Tibial nerve (tissue), 4 donors: ENCODE measurements at regions not wholly inside any gene's neighbourhood (a gene's known extent, or its start where the extent isn't known, plus 50 kb on each side); places are given as distances from the start of the nearest gene placed in this dataset.

Experiments
- DNase-seq, 2 donors: peaks; one replicate each; pipeline ENCODE4 v3.0.0-alpha.2; 2019; ENCODE audit warnings: low spot score in 2 of 2
- H3K27ac ChIP-seq, 4 donors: fragments of 200-600 bp; sonication (generic) in 3 of 4; one replicate each; pipeline ENCODE4 v1.5.1; 2017 to 2019; ENCODE audit warnings: mild to moderate bottlenecking in 1 of 4
- H3K27me3 ChIP-seq, 2 donors: fragments of 200-600 bp; sonication (generic) in 1 of 2; one replicate each; pipeline versions ENCODE4 v1.5.1 to v1.6.0; 2017 to 2019
- H3K36me3 ChIP-seq, 3 donors: fragments of 200-600 bp; sonication (generic); one replicate each; pipeline ENCODE4 v1.5.1; 2018 to 2019
- H3K4me1 ChIP-seq, 4 donors: fragments of 200-600 bp; sonication (generic) in 3 of 4; one replicate each; pipeline ENCODE4 v1.5.1; 2017 to 2019
- H3K4me3 ChIP-seq, 4 donors: fragments of 200-600 bp; sonication (generic) in 3 of 4; one replicate each; pipeline ENCODE4 v1.5.1; 2017 to 2019; ENCODE audit warnings: mild to moderate bottlenecking in 1 of 4, moderate library complexity in 1 of 4
- H3K9me3 ChIP-seq, 4 donors: fragments of 200-600 bp; sonication (generic) in 3 of 4; one replicate each; pipeline ENCODE4 v1.5.1; 2017 to 2019
- EP300 ChIP-seq, 2 donors: sonication (generic); formaldehyde crosslinking; IDR thresholded peaks; one replicate each; pipeline ENCODE4 v1.6.1; 2017; ENCODE audit warnings: antibody characterized with exemption in 2 of 2, mild to moderate bottlenecking in 1 of 2
- POLR2A ChIP-seq, 2 donors: fragments of 450-650 bp; IDR thresholded peaks; one replicate each; pipeline ENCODE4 v1.6.1; 2017; ENCODE audit warnings: antibody characterized with exemption in 2 of 2, mild to moderate bottlenecking in 2 of 2, moderate library complexity in 2 of 2
- WGBS, 2 donors: methylation state at CpG; one replicate each; pipeline ENCODE4 v1.1.5; 2018; 5-methylcytosine and 5-hydroxymethylcytosine counted together
- TF ChIP-seq, protein P1 (sequence below), 5 experiments: fragments of 200-600 bp in 3 of 5; fragments of 450-650 bp in 2 of 5; sonication (generic) in 3 of 5; IDR thresholded peaks; one replicate each; pipeline ENCODE4 v1.5.1; 2016 to 2019; ENCODE audit warnings: antibody characterized with exemption in 5 of 5, mild to moderate bottlenecking in 3 of 5, moderate library complexity in 2 of 5

DNA sequence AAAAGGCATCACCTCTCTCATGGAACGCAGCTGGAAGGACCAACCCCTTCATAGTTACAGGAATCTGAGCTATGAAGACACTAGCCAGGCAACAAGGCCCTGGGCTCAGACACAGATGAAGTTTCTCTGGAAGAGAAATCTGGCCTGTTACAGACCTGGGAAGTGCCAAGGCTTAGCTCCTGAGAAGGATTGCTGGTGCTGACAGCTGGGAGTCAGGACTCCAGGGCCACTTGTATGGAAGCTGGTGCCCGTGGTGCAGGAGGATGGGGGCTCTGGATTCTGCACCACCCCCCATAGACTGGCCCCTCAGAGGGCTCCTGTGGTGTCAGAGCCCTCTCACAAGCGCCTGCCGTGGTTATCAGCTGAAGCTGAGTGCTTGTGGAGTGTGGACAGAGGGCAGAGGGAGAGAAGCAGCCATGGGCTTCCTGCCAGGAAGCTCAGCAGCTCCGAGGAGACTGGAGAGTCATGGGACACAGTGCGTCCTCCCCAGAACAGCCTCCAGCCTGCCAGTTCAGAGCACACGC lies 87.3 kb upstream of the LCLAT1 start:
- Histone ChIP-seq H3K4me1 (peaks cover 0 to 12% (median 0%) of the 10 kb centered on the region in 4 donors), H3K9me3 (no peaks in the 10 kb centered on the region), H3K36me3 (no peaks in the 10 kb centered on the region), H3K27ac (no peak overlapping the region), H3K27me3 (no peaks in the 10 kb centered on the region), H3K4me3 (no peak overlapping the region)
- no peak for DNase-seq
- WGBS, 2 donors, result 42 to 46% methylated on average over 6 of the region's 7 CpGs
- TF ChIP-seq EP300 (IDR thresholded peaks at IDR 0.05) (no peak), POLR2A (IDR thresholded peaks at IDR 0.05) (no peak)
- TF ChIP-seq, protein P1, sequence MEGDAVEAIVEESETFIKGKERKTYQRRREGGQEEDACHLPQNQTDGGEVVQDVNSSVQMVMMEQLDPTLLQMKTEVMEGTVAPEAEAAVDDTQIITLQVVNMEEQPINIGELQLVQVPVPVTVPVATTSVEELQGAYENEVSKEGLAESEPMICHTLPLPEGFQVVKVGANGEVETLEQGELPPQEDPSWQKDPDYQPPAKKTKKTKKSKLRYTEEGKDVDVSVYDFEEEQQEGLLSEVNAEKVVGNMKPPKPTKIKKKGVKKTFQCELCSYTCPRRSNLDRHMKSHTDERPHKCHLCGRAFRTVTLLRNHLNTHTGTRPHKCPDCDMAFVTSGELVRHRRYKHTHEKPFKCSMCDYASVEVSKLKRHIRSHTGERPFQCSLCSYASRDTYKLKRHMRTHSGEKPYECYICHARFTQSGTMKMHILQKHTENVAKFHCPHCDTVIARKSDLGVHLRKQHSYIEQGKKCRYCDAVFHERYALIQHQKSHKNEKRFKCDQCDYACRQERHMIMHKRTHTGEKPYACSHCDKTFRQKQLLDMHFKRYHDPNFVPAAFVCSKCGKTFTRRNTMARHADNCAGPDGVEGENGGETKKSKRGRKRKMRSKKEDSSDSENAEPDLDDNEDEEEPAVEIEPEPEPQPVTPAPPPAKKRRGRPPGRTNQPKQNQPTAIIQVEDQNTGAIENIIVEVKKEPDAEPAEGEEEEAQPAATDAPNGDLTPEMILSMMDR (IDR thresholded peaks at IDR 0.05), result no peak

GRCh38 chr2:30361751-30362394 lies 85.2 kb upstream of the LCLAT1 start:
- H3K4me1 ChIP-seq, result peaks cover 0 to 12% (median 0%) of the 10 kb centered on the region in 4 donors
- H3K36me3 ChIP-seq, result no peaks in the 10 kb centered on the region
- H3K27ac ChIP-seq, result peak overlapping the region in 1 of 4 donors; percentile 57
- no peaks in the 10 kb centered on the region for H3K27me3 ChIP-seq
- H3K4me3 ChIP-seq, result no peak overlapping the region
- no peak for DNase-seq
- 81 to 82% methylated on average over 11 of the region's 11 CpGs for WGBS, 2 donors
- H3K9me3 ChIP-seq, result no peaks in the 10 kb centered on the region
- no peak for TF ChIP-seq EP300 (IDR thresholded peaks at IDR 0.05)
- TF ChIP-seq, protein P1 (IDR thresholded peaks at IDR 0.05), result no peak
- no peak for TF ChIP-seq POLR2A (IDR thresholded peaks at IDR 0.05)

- peak overlapping the region in 1 of 4 donors; percentile 57 for H3K27ac ChIP-seq
- peaks cover 0 to 12% (median 0%) of the 10 kb centered on the region in 4 donors for H3K4me1 ChIP-seq
- no peak for DNase-seq
- no peaks in the 10 kb centered on the region for H3K27me3 ChIP-seq
- no peaks in the 10 kb centered on the region for H3K36me3 ChIP-seq
- TF ChIP-seq EP300 (IDR thresholded peaks at IDR 0.05) (no peak), POLR2A (IDR thresholded peaks at IDR 0.05) (no peak)
- TF ChIP-seq, protein P1 (IDR thresholded peaks at IDR 0.05), result no peak
- no peak overlapping the region for H3K4me3 ChIP-seq
- H3K9me3 ChIP-seq, result no peaks in the 10 kb centered on the region
- WGBS, 2 donors, result 48 to 49% methylated on average over 4 of the region's 4 CpGs
Observed at GRCh38 chr2:30362468-30363081, 84.5 kb upstream of the LCLAT1 start.

DNA sequence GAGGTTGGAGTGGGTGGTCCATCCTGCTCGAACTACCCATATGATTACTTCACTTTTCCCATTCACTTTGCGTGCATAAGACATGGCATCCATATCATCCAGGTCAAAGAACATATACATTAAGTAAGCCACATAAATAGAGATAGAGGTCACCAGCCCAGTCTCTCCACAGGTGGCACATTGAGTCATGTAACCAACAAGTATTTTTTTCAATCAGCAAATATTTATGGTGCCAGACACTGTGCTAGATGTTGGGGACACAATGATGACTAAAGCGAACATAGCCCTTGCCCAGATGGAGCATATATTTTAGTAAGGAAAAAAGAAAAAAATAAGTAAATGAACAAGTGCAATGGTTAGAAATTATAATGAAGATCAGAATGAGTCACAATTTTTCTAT lies 83.6 kb upstream of the LCLAT1 start:
- Histone ChIP-seq H3K27me3 (no peaks in the 10 kb centered on the region), H3K4me3 (no peak overlapping the region), H3K4me1 (peaks cover 0 to 12% (median 0%) of the 10 kb centered on the region in 4 donors), H3K27ac (no peak overlapping the region), H3K36me3 (no peaks in the 10 kb centered on the region), H3K9me3 (no peaks in the 10 kb centered on the region)
- 92 to 95% methylated on average over 3 of the region's 3 CpGs for WGBS, 2 donors
- no peak for DNase-seq
- no peak for TF ChIP-seq EP300 (IDR thresholded peaks at IDR 0.05)
- no peak for TF ChIP-seq POLR2A (IDR thresholded peaks at IDR 0.05)
- TF ChIP-seq, protein P1 (IDR thresholded peaks at IDR 0.05), result no peak

- TF ChIP-seq POLR2A (IDR thresholded peaks at IDR 0.05) (no peak), EP300 (IDR thresholded peaks at IDR 0.05) (no peak)
- TF ChIP-seq, protein P1 (IDR thresholded peaks at IDR 0.05), result no peak
- no peaks in the 10 kb centered on the region for H3K36me3 ChIP-seq
- WGBS, 2 donors, result 78 to 85% methylated on average over 10 of the region's 10 CpGs
- H3K27me3 ChIP-seq, result no peaks in the 10 kb centered on the region
- no peak overlapping the region for H3K4me3 ChIP-seq
- no peak for DNase-seq
- H3K27ac ChIP-seq, result no peak overlapping the region
- H3K4me1 ChIP-seq, result peaks cover 0 to 16% (median 0%) of the 10 kb centered on the region in 4 donors
- H3K9me3 ChIP-seq, result no peaks in the 10 kb centered on the region
Observed at GRCh38 chr2:30365201-30365600, 81.8 kb upstream of the LCLAT1 start.
